HG02852 (cell line): ENCODE measurements at regions not wholly inside any gene's neighbourhood (a gene's known extent, or its start where the extent isn't known, plus 50 kb on each side); places are given as distances from the start of the nearest gene placed in this dataset.

Source experiments
- ATAC-seq: cut with Tn5 transposase; IDR thresholded peaks from one replicate; pipeline ENCODE4 v1.9.1; 2021; ENCODE audit warnings: mild to moderate bottlenecking, moderate library complexity; ENCODE audit not compliant: unreplicated experiment

- no peak for ATAC-seq
Measured at GRCh38 chr10:10493833-10494232, 523.8 kb upstream of the CELF2 start.

GRCh38 chr10:10497245-10497644 lies 520.4 kb upstream of the CELF2 start:
- ATAC-seq = no peak

- ATAC-seq = no peak
Measured at GRCh38 chr10:10498781-10499180, 518.9 kb upstream of the CELF2 start.

- no peak for ATAC-seq
Measured at GRCh38 chr10:10499839-10500238, 517.8 kb upstream of the CELF2 start.

- no peak for ATAC-seq
Measured at GRCh38 chr10:10500937-10501336, 516.7 kb upstream of the CELF2 start.

GRCh38 chr10:10503772-10504171 lies 513.9 kb upstream of the CELF2 start:
- ATAC-seq = no peak

GRCh38 chr10:10508211-10508610 lies 509.5 kb upstream of the CELF2 start:
- no peak for ATAC-seq

- no peak for ATAC-seq
Measured at GRCh38 chr10:10510179-10510578, 507.5 kb upstream of the CELF2 start.

GRCh38 chr10:10513067-10513466 lies 504.6 kb upstream of the CELF2 start:
- no peak for ATAC-seq

- ATAC-seq = no peak
Measured at GRCh38 chr10:10513898-10514297, 503.8 kb upstream of the CELF2 start.

- no peak for ATAC-seq
Measured at GRCh38 chr10:10514797-10515196, 502.9 kb upstream of the CELF2 start.

GRCh38 chr10:10515479-10516204 lies 502.0 kb upstream of the CELF2 start:
- no peak for ATAC-seq

- ATAC-seq = no peak
Measured at GRCh38 chr10:10516346-10517130, 501.1 kb upstream of the CELF2 start.

GRCh38 chr10:10517866-10518265 lies 499.8 kb upstream of the CELF2 start:
- no peak for ATAC-seq

- ATAC-seq = no peak
Measured at GRCh38 chr10:10519674-10520073, 498.0 kb upstream of the CELF2 start.

GRCh38 chr10:10520491-10521385 lies 496.9 kb upstream of the CELF2 start:
- peak; percentile 98 for ATAC-seq

GRCh38 chr10:10526846-10527245 lies 490.8 kb upstream of the CELF2 start:
- no peak for ATAC-seq

GRCh38 chr10:10527861-10528562 lies 489.7 kb upstream of the CELF2 start:
- no peak for ATAC-seq

- ATAC-seq = no peak
Measured at GRCh38 chr10:10528563-10528910, 489.1 kb upstream of the CELF2 start.

GRCh38 chr10:10530313-10530712 lies 487.4 kb upstream of the CELF2 start:
- no peak for ATAC-seq

GRCh38 chr10:10532236-10532635 lies 485.4 kb upstream of the CELF2 start:
- ATAC-seq = no peak
